Caco-2 (cell line): ENCODE measurements at regions not wholly inside any gene's neighbourhood (a gene's known extent, or its start where the extent isn't known, plus 50 kb on each side); places are given as distances from the start of the nearest gene placed in this dataset.

Source experiments
- BruUV-seq: library from RNA; stranded (reverse); fragments of 400-500 nt; replicated peaks from 2 replicates; lab custom pipeline; 2021; lab: Mats Ljungman, UMichigan
- CTCF ChIA-PET: fragments of 300-600 bp; sonication (Branson Sonifier 250); formaldehyde crosslinking; loops from one replicate; lab custom pipeline; 2022; ENCODE audit warnings: antibody characterized with exemption; lab: Charles Lee
- POLR2A ChIA-PET: fragments of 300-600 bp; sonication (Branson Sonifier 250); formaldehyde crosslinking; loops from one replicate; lab custom pipeline; 2022; ENCODE audit warnings: antibody characterized with exemption; lab: Charles Lee
- DNase-seq, 2 experiments: peaks; one replicate each; pipeline versions ENCODE4 v3.0.0 to v3.0.0-alpha.2; 2020 to 2022
- H3K27me3 ChIP-seq: replicated peaks from 2 replicates; pipeline ENCODE4 v1.6.0; 2011; ENCODE audit warnings: low read length; ENCODE audit not compliant: control insufficient read depth, insufficient read depth
- H3K36me3 ChIP-seq: 2 replicates; pipeline ENCODE4 v1.5.1; 2011; ENCODE audit warnings: low read length; ENCODE audit not compliant: control insufficient read depth, insufficient read depth
- H3K4me1 ChIP-seq: fragments of 250-450 bp; sonication (Bioruptor Pico); 2 replicates; pipeline ENCODE4 v1.5.1; 2020; ENCODE audit warnings: mild to moderate bottlenecking
- H3K4me3 ChIP-seq: 2 replicates; pipeline ENCODE4 v1.5.1; 2011; ENCODE audit warnings: low read depth, mild to moderate bottlenecking, control low read depth, low read length
- H3K9me3 ChIP-seq: fragments of 250-450 bp; sonication (Bioruptor Pico); 2 replicates; pipeline ENCODE4 v1.5.1; 2020; ENCODE audit warnings: mild to moderate bottlenecking, moderate library complexity
- H3K27ac Mint-ChIP-seq: one replicate; pipeline ENCODE4 v1.8.0; 2022; ENCODE audit warnings: mixed read lengths; ENCODE audit not compliant: unreplicated experiment
- H3K27me3 Mint-ChIP-seq: one replicate; pipeline ENCODE4 v1.8.0; 2022; ENCODE audit warnings: mixed read lengths; ENCODE audit not compliant: insufficient read depth, unreplicated experiment
- H3K36me3 Mint-ChIP-seq: one replicate; pipeline ENCODE4 v1.8.0; 2022; ENCODE audit warnings: mild to moderate bottlenecking, mixed read lengths; ENCODE audit not compliant: insufficient read depth, unreplicated experiment
- H3K4me1 Mint-ChIP-seq: one replicate; pipeline ENCODE4 v1.8.0; 2022; ENCODE audit warnings: low read depth, mixed read lengths; ENCODE audit not compliant: unreplicated experiment
- H3K4me3 Mint-ChIP-seq: one replicate; pipeline ENCODE4 v1.8.0; 2022; ENCODE audit warnings: mild to moderate bottlenecking, moderate library complexity, mixed read lengths; ENCODE audit not compliant: unreplicated experiment
- H3K9me3 Mint-ChIP-seq: one replicate; pipeline ENCODE4 v1.8.0; 2022; ENCODE audit warnings: mixed read lengths; ENCODE audit not compliant: unreplicated experiment
- intact Hi-C: fragments of 100-400 bp; cut with micrococcal nuclease; formaldehyde crosslinking; loops from one replicate; pipeline ENCODE4 v1.10.0; 2022; ENCODE audit not compliant: unreplicated experiment
- TF ChIP-seq, protein P1 (sequence below), 2 experiments: fragments of 200-600 bp in 1 of 2; IDR thresholded peaks; 1 replicate in 1 of 2; 2 replicates in 1 of 2; pipeline versions ENCODE4 v1.5.1 to v1.8.0; 2011 to 2022; ENCODE audit warnings: antibody characterized with exemption in 1 of 2, control low read depth in 1 of 2, inconsistent platforms in 1 of 2, low read depth in 1 of 2, low read length in 1 of 2, mild to moderate bottlenecking in 1 of 2, moderate library complexity in 1 of 2; ENCODE audit not compliant: insufficient read depth in 1 of 2, severe bottlenecking in 1 of 2, unreplicated experiment in 1 of 2

DNA sequence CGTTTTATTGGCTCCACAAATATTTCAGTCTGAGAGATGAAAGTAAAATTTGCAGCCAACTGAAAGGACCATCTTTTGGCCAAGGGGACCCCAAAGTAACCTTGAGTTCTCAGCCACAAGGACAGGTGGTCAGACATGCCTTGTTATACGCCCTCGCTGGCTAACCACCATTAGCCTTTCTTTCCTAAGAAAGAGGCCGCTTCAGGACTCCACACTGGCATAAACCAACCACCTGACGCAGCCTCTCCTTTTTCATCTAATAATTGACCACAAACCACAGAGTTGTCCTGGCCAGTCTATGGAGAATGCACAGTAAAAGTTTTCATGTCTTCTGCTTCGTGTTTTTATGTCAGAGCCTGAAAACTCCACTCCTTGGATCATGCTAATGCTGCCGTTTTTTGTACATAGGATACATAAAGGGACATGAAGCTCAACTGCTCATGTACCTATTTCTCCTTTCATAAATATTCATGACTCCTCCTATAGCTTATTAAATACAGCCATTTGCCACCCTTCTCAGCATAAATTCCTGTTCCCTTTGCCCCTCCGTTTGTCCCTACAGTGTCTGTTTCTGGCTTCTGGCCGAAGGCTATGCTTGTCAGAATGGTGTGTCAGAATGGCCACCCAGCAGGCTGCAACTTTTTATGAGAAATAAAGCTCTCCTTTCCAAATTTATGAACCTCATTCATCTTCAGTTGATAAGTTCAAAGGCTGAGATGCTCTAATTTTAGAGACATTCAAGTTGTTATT lies 374.1 kb upstream of the RBMS3 start:
- Mint-ChIP-seq H3K27me3 (no peaks in the 10 kb centered on the region), H3K9me3 (no peaks in the 10 kb centered on the region), H3K27ac (no peak overlapping the region), H3K4me3 (no peak overlapping the region), H3K36me3 (no peaks in the 10 kb centered on the region), H3K4me1 (no peaks in the 10 kb centered on the region)
- H3K4me3 ChIP-seq, result no peak overlapping the region
- TF ChIP-seq, protein P1, sequence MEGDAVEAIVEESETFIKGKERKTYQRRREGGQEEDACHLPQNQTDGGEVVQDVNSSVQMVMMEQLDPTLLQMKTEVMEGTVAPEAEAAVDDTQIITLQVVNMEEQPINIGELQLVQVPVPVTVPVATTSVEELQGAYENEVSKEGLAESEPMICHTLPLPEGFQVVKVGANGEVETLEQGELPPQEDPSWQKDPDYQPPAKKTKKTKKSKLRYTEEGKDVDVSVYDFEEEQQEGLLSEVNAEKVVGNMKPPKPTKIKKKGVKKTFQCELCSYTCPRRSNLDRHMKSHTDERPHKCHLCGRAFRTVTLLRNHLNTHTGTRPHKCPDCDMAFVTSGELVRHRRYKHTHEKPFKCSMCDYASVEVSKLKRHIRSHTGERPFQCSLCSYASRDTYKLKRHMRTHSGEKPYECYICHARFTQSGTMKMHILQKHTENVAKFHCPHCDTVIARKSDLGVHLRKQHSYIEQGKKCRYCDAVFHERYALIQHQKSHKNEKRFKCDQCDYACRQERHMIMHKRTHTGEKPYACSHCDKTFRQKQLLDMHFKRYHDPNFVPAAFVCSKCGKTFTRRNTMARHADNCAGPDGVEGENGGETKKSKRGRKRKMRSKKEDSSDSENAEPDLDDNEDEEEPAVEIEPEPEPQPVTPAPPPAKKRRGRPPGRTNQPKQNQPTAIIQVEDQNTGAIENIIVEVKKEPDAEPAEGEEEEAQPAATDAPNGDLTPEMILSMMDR (IDR thresholded peaks at IDR 0.05; ENCODE audit: insufficient read depth in 1 of 2, low read depth in 1 of 2, low read length in 1 of 2, severe bottlenecking in 1 of 2, unreplicated experiment in 1 of 2), result no peak
- POLR2A ChIA-PET, result interaction anchor here (0.6 kb wide), 1 partner anchor 804 kb away, joined by 6 read pairs; no protein-coding TSS in a partner anchor
- H3K9me3 ChIP-seq, result no peaks in the 10 kb centered on the region
- no peaks in the 10 kb centered on the region for H3K27me3 ChIP-seq
- CTCF ChIA-PET, result no interaction called here
- no TSS peak for BruUV-seq
- intact Hi-C loops, result no loop called here
- no peak for DNase-seq
- no peaks in the 10 kb centered on the region for H3K4me1 ChIP-seq
- no peaks in the 10 kb centered on the region for H3K36me3 ChIP-seq

DNA sequence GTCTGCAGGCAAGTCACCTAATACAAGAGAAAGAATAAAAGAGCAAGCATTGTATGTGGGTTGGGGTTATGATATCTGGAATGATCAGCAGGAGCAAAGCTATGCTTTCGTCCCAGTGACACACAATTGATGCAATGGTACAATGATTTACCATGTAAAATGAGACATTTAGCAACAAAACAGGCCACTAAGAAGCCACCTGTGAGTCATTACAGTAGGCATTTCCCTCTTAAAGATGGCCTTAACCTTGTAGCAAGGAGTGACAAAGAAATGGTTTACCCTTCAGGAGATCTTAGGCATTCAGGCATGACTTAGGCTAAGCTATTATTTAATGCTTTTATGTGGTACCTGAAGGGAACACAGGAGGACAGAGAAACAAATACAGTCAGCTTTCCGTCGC lies 373.3 kb upstream of the RBMS3 start:
- no peaks in the 10 kb centered on the region for H3K36me3 ChIP-seq
- TF ChIP-seq, protein P1 (IDR thresholded peaks at IDR 0.05; ENCODE audit: insufficient read depth in 1 of 2, low read depth in 1 of 2, low read length in 1 of 2, severe bottlenecking in 1 of 2, unreplicated experiment in 1 of 2), result no peak
- CTCF ChIA-PET, result interaction anchor here (0.6 kb wide), 1 partner anchor 1786 kb away, joined by 3 read pairs; no protein-coding TSS in a partner anchor
- H3K4me1 Mint-ChIP-seq, result no peaks in the 10 kb centered on the region
- DNase-seq, result no peak
- no peaks in the 10 kb centered on the region for H3K36me3 Mint-ChIP-seq
- POLR2A ChIA-PET, result no interaction called here
- H3K4me3 Mint-ChIP-seq, result no peak overlapping the region
- H3K4me3 ChIP-seq, result no peak overlapping the region
- H3K9me3 Mint-ChIP-seq, result no peaks in the 10 kb centered on the region
- intact Hi-C loops, result no loop called here
- no TSS peak for BruUV-seq
- H3K27ac Mint-ChIP-seq, result no peak overlapping the region
- 0 out of 2 replicates have a peak, but pooled peaks cover 5% of the 10 kb centered on the region for H3K4me1 ChIP-seq
- no peaks in the 10 kb centered on the region for H3K27me3 Mint-ChIP-seq
- H3K27me3 ChIP-seq, result no peaks in the 10 kb centered on the region
- no peaks in the 10 kb centered on the region for H3K9me3 ChIP-seq

DNA sequence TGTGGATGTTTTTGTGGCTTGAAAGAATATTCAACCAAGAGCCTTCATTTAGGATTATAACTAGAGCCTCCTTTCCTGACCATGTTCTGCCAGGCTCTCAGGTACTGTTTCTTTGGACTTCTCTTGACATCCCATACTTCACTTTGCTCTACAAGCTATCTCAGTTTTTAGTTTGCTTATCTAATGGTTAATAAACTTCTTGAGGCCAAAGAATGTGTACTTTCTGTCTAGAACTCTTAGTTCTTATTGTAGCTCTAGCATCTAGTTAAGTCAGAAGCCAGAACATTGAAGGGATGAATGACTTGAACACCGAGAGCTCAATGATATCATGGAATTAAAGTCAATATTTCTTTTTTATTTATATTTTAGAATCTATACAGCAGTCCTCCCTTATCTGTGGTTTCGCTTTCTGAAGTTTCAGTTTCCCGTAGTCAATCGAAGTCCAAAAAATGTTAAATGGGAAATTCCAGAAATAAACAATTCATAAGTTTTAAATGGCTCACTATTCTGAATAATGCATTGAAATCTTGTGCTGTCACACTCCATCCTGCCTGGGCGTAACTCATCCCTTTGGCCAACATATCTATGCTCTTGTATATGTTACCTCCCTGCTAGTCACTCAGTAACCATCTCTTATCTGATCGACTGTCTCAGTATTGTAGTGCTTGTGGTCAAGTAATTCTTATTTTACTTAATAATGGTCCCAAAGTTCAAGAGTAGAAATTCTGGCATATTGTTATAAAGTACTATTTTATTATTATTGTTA lies 368.6 kb upstream of the RBMS3 start:
- POLR2A ChIA-PET, result no interaction called here
- no peaks in the 10 kb centered on the region for H3K9me3 ChIP-seq
- no peaks in the 10 kb centered on the region for H3K27me3 Mint-ChIP-seq
- no peak overlapping the region for H3K27ac Mint-ChIP-seq
- H3K9me3 Mint-ChIP-seq, result no peaks in the 10 kb centered on the region
- CTCF ChIA-PET, result no interaction called here
- intact Hi-C loops, result no loop called here
- H3K36me3 Mint-ChIP-seq, result no peaks in the 10 kb centered on the region
- BruUV-seq, result no TSS peak
- TF ChIP-seq, protein P1 (IDR thresholded peaks at IDR 0.05; ENCODE audit: insufficient read depth in 1 of 2, low read depth in 1 of 2, low read length in 1 of 2, severe bottlenecking in 1 of 2, unreplicated experiment in 1 of 2), result no peak
- 0 out of 2 replicates have a peak, but pooled peaks cover 5% of the 10 kb centered on the region for H3K4me1 ChIP-seq
- DNase-seq, result no peak
- no peaks in the 10 kb centered on the region for H3K36me3 ChIP-seq
- no peaks in the 10 kb centered on the region for H3K27me3 ChIP-seq
- H3K4me1 Mint-ChIP-seq, result peaks cover 4% of the 10 kb centered on the region
- no peak overlapping the region for H3K4me3 ChIP-seq
- H3K4me3 Mint-ChIP-seq, result no peak overlapping the region
